ENCODE measurements at regions not wholly inside any gene's neighbourhood (a gene's known extent, or its start where the extent isn't known, plus 50 kb on each side); places are given as distances from the start of the nearest gene placed in this dataset.

- H3K9ac ChIP-seq (ENCODE audit: low read length in 5 of 5): no peak overlapping the region
- no peak overlapping the region for H3K27ac ChIP-seq (ENCODE audit: low read depth, low read length)
- peaks cover 3 to 12% (median 8%) of the 10 kb centered on the region in 5 donors for H3K9me3 ChIP-seq (ENCODE audit: control insufficient read depth in 5 of 5, low read length in 5 of 5)
- no peak overlapping the region for H3K4me3 ChIP-seq (ENCODE audit: low read depth in 1 of 5, low read length in 5 of 5)
- H3K36me3 ChIP-seq (ENCODE audit: control insufficient read depth in 5 of 5, insufficient read depth in 5 of 5, low read length in 5 of 5): no peaks in the 10 kb centered on the region
- H3K4me1 ChIP-seq (ENCODE audit: control insufficient read depth in 5 of 5, insufficient read depth in 5 of 5, low read length in 5 of 5): no peaks in the 10 kb centered on the region
- no peaks in the 10 kb centered on the region for H3K27me3 ChIP-seq (ENCODE audit: control insufficient read depth in 5 of 5, insufficient read depth in 4 of 5, low read length in 5 of 5)
These were observed 107.5 kb downstream of the CYSLTR2 start for GRCh38 chr13:48761256-48761655.

GRCh38 chr13:48769107-48769704 lies 115.5 kb downstream of the CYSLTR2 start:
- Histone ChIP-seq H3K27me3 (ENCODE audit: control insufficient read depth in 5 of 5, insufficient read depth in 4 of 5, low read length in 5 of 5) (no peaks in the 10 kb centered on the region), H3K9me3 (ENCODE audit: control insufficient read depth in 5 of 5, low read length in 5 of 5) (peaks cover 3 to 14% (median 8%) of the 10 kb centered on the region in 5 donors), H3K4me3 (ENCODE audit: low read depth in 1 of 5, low read length in 5 of 5) (no peak overlapping the region), H3K27ac (ENCODE audit: low read depth, low read length) (no peak overlapping the region), H3K36me3 (ENCODE audit: control insufficient read depth in 5 of 5, insufficient read depth in 5 of 5, low read length in 5 of 5) (no peaks in the 10 kb centered on the region), H3K9ac (ENCODE audit: low read length in 5 of 5) (no peak overlapping the region), H3K4me1 (ENCODE audit: control insufficient read depth in 5 of 5, insufficient read depth in 5 of 5, low read length in 5 of 5) (peaks cover 0 to 4% (median 0%) of the 10 kb centered on the region in 5 donors)

GRCh38 chr13:48770372-48770771 lies 116.6 kb downstream of the CYSLTR2 start:
- H3K36me3 ChIP-seq (ENCODE audit: control insufficient read depth in 5 of 5, insufficient read depth in 5 of 5, low read length in 5 of 5): no peaks in the 10 kb centered on the region
- H3K27me3 ChIP-seq (ENCODE audit: control insufficient read depth in 5 of 5, insufficient read depth in 4 of 5, low read length in 5 of 5): no peaks in the 10 kb centered on the region
- peak overlapping the region in 1 of 5 donors; percentile 20 for H3K9ac ChIP-seq (ENCODE audit: low read length in 5 of 5)
- no peak overlapping the region for H3K4me3 ChIP-seq (ENCODE audit: low read depth in 1 of 5, low read length in 5 of 5)
- peaks cover 2 to 5% (median 3%) of the 10 kb centered on the region in 5 donors for H3K9me3 ChIP-seq (ENCODE audit: control insufficient read depth in 5 of 5, low read length in 5 of 5)
- H3K27ac ChIP-seq (ENCODE audit: low read depth, low read length): no peak overlapping the region
- H3K4me1 ChIP-seq (ENCODE audit: control insufficient read depth in 5 of 5, insufficient read depth in 5 of 5, low read length in 5 of 5): peaks cover 0 to 4% (median 0%) of the 10 kb centered on the region in 5 donors

- no peak overlapping the region for H3K4me3 ChIP-seq (ENCODE audit: low read depth in 1 of 5, low read length in 5 of 5)
- peaks cover 0 to 4% (median 0%) of the 10 kb centered on the region in 5 donors for H3K9me3 ChIP-seq (ENCODE audit: control insufficient read depth in 5 of 5, low read length in 5 of 5)
- H3K27ac ChIP-seq (ENCODE audit: low read depth, low read length): no peak overlapping the region
- H3K4me1 ChIP-seq (ENCODE audit: control insufficient read depth in 5 of 5, insufficient read depth in 5 of 5, low read length in 5 of 5): peaks cover 0 to 4% (median 0%) of the 10 kb centered on the region in 5 donors
- no peaks in the 10 kb centered on the region for H3K36me3 ChIP-seq (ENCODE audit: control insufficient read depth in 5 of 5, insufficient read depth in 5 of 5, low read length in 5 of 5)
- no peaks in the 10 kb centered on the region for H3K27me3 ChIP-seq (ENCODE audit: control insufficient read depth in 5 of 5, insufficient read depth in 4 of 5, low read length in 5 of 5)
- no peak overlapping the region for H3K9ac ChIP-seq (ENCODE audit: low read length in 5 of 5)
These were observed 119.2 kb downstream of the CYSLTR2 start for GRCh38 chr13:48772908-48773307.

- Histone ChIP-seq H3K36me3 (ENCODE audit: control insufficient read depth in 5 of 5, insufficient read depth in 5 of 5, low read length in 5 of 5) (no peaks in the 10 kb centered on the region), H3K4me3 (ENCODE audit: low read depth in 1 of 5, low read length in 5 of 5) (no peak overlapping the region), H3K27me3 (ENCODE audit: control insufficient read depth in 5 of 5, insufficient read depth in 4 of 5, low read length in 5 of 5) (no peaks in the 10 kb centered on the region), H3K27ac (ENCODE audit: low read depth, low read length) (no peak overlapping the region), H3K9me3 (ENCODE audit: control insufficient read depth in 5 of 5, low read length in 5 of 5) (no peaks in the 10 kb centered on the region), H3K4me1 (ENCODE audit: control insufficient read depth in 5 of 5, insufficient read depth in 5 of 5, low read length in 5 of 5) (peaks cover 0 to 3% (median 0%) of the 10 kb centered on the region in 5 donors), H3K9ac (ENCODE audit: low read length in 5 of 5) (no peak overlapping the region)
These were observed 120.0 kb downstream of the CYSLTR2 start for GRCh38 chr13:48773531-48774275.

- no peak overlapping the region for H3K9ac ChIP-seq (ENCODE audit: low read length in 5 of 5)
- H3K27ac ChIP-seq (ENCODE audit: low read depth, low read length): no peak overlapping the region
- H3K4me3 ChIP-seq (ENCODE audit: low read depth in 1 of 5, low read length in 5 of 5): no peak overlapping the region
- H3K9me3 ChIP-seq (ENCODE audit: control insufficient read depth in 5 of 5, low read length in 5 of 5): peaks cover 3 to 8% (median 7%) of the 10 kb centered on the region in 5 donors
- no peaks in the 10 kb centered on the region for H3K4me1 ChIP-seq (ENCODE audit: control insufficient read depth in 5 of 5, insufficient read depth in 5 of 5, low read length in 5 of 5)
- H3K36me3 ChIP-seq (ENCODE audit: control insufficient read depth in 5 of 5, insufficient read depth in 5 of 5, low read length in 5 of 5): no peaks in the 10 kb centered on the region
- H3K27me3 ChIP-seq (ENCODE audit: control insufficient read depth in 5 of 5, insufficient read depth in 4 of 5, low read length in 5 of 5): no peaks in the 10 kb centered on the region
These were observed 121.6 kb downstream of the CYSLTR2 start for GRCh38 chr13:48775285-48775684.

GRCh38 chr13:48775804-48776203 lies 122.1 kb downstream of the CYSLTR2 start:
- Histone ChIP-seq H3K4me1 (ENCODE audit: control insufficient read depth in 5 of 5, insufficient read depth in 5 of 5, low read length in 5 of 5) (no peaks in the 10 kb centered on the region), H3K27me3 (ENCODE audit: control insufficient read depth in 5 of 5, insufficient read depth in 4 of 5, low read length in 5 of 5) (no peaks in the 10 kb centered on the region), H3K9me3 (ENCODE audit: control insufficient read depth in 5 of 5, low read length in 5 of 5) (peaks cover 3 to 13% (median 9%) of the 10 kb centered on the region in 5 donors), H3K36me3 (ENCODE audit: control insufficient read depth in 5 of 5, insufficient read depth in 5 of 5, low read length in 5 of 5) (no peaks in the 10 kb centered on the region), H3K9ac (ENCODE audit: low read length in 5 of 5) (no peak overlapping the region), H3K27ac (ENCODE audit: low read depth, low read length) (no peak overlapping the region), H3K4me3 (ENCODE audit: low read depth in 1 of 5, low read length in 5 of 5) (no peak overlapping the region)

GRCh38 chr13:48776401-48776800 lies 122.7 kb downstream of the CYSLTR2 start:
- Histone ChIP-seq H3K36me3 (ENCODE audit: control insufficient read depth in 5 of 5, insufficient read depth in 5 of 5, low read length in 5 of 5) (no peaks in the 10 kb centered on the region), H3K27me3 (ENCODE audit: control insufficient read depth in 5 of 5, insufficient read depth in 4 of 5, low read length in 5 of 5) (no peaks in the 10 kb centered on the region), H3K27ac (ENCODE audit: low read depth, low read length) (no peak overlapping the region), H3K9me3 (ENCODE audit: control insufficient read depth in 5 of 5, low read length in 5 of 5) (peaks cover 3 to 15% (median 10%) of the 10 kb centered on the region in 5 donors), H3K4me3 (ENCODE audit: low read depth in 1 of 5, low read length in 5 of 5) (no peak overlapping the region), H3K4me1 (ENCODE audit: control insufficient read depth in 5 of 5, insufficient read depth in 5 of 5, low read length in 5 of 5) (no peaks in the 10 kb centered on the region), H3K9ac (ENCODE audit: low read length in 5 of 5) (no peak overlapping the region)

GRCh38 chr13:48778610-48779009 lies 124.9 kb downstream of the CYSLTR2 start:
- H3K36me3 ChIP-seq (ENCODE audit: control insufficient read depth in 5 of 5, insufficient read depth in 5 of 5, low read length in 5 of 5): no peaks in the 10 kb centered on the region
- no peak overlapping the region for H3K4me3 ChIP-seq (ENCODE audit: low read depth in 1 of 5, low read length in 5 of 5)
- H3K27me3 ChIP-seq (ENCODE audit: control insufficient read depth in 5 of 5, insufficient read depth in 4 of 5, low read length in 5 of 5): no peaks in the 10 kb centered on the region
- peaks cover 0 to 9% (median 0%) of the 10 kb centered on the region in 5 donors for H3K4me1 ChIP-seq (ENCODE audit: control insufficient read depth in 5 of 5, insufficient read depth in 5 of 5, low read length in 5 of 5)
- H3K9ac ChIP-seq (ENCODE audit: low read length in 5 of 5): no peak overlapping the region
- H3K27ac ChIP-seq (ENCODE audit: low read depth, low read length): no peak overlapping the region
- peaks cover 3 to 17% (median 10%) of the 10 kb centered on the region in 5 donors for H3K9me3 ChIP-seq (ENCODE audit: control insufficient read depth in 5 of 5, low read length in 5 of 5)

- Histone ChIP-seq H3K27ac (ENCODE audit: low read depth, low read length) (no peak overlapping the region), H3K27me3 (ENCODE audit: control insufficient read depth in 5 of 5, insufficient read depth in 4 of 5, low read length in 5 of 5) (no peaks in the 10 kb centered on the region), H3K9ac (ENCODE audit: low read length in 5 of 5) (no peak overlapping the region), H3K36me3 (ENCODE audit: control insufficient read depth in 5 of 5, insufficient read depth in 5 of 5, low read length in 5 of 5) (no peaks in the 10 kb centered on the region), H3K4me3 (ENCODE audit: low read depth in 1 of 5, low read length in 5 of 5) (no peak overlapping the region), H3K9me3 (ENCODE audit: control insufficient read depth in 5 of 5, low read length in 5 of 5) (peaks cover 3 to 17% (median 10%) of the 10 kb centered on the region in 5 donors), H3K4me1 (ENCODE audit: control insufficient read depth in 5 of 5, insufficient read depth in 5 of 5, low read length in 5 of 5) (peaks cover 0 to 11% (median 0%) of the 10 kb centered on the region in 5 donors)
These were observed 127.1 kb downstream of the CYSLTR2 start for GRCh38 chr13:48780713-48781341.
